OCI-LY1 (cell line): ENCODE measurements at regions not wholly inside any gene's neighbourhood (a gene's known extent, or its start where the extent isn't known, plus 50 kb on each side); places are given as distances from the start of the nearest gene placed in this dataset.

Experiments
- H2AFZ ChIP-seq: fragments of 200-600 bp; sonication (generic), shearing (Covaris generic); 2 replicates; pipeline ENCODE4 v1.6.0; 2014; ENCODE audit warnings: antibody characterized with exemption, mild to moderate bottlenecking, low read length
- H3F3A ChIP-seq: fragments of 200-600 bp; sonication (generic), shearing (Covaris generic); 2 replicates; pipeline ENCODE4 v1.6.0; 2014; ENCODE audit warnings: mild to moderate bottlenecking, antibody characterized with exemption, low read length, moderate library complexity; ENCODE audit not compliant: insufficient read depth
- H3K27ac ChIP-seq: fragments of 200-600 bp; sonication (generic); 2 replicates; pipeline ENCODE4 v1.5.1; 2014; ENCODE audit warnings: low read length, mixed run types, mild to moderate bottlenecking, low read depth; ENCODE audit not compliant: poor library complexity, severe bottlenecking
- H3K27me3 ChIP-seq: fragments of 200-600 bp; sonication (generic); 2 replicates; pipeline ENCODE4 v1.6.0; 2014; ENCODE audit warnings: antibody characterized with exemption, mild to moderate bottlenecking, low read length, moderate library complexity; ENCODE audit not compliant: insufficient read depth
- H3K36me3 ChIP-seq: fragments of 200-600 bp; sonication (generic); 2 replicates; pipeline ENCODE4 v1.6.1; 2014; ENCODE audit warnings: mild to moderate bottlenecking, antibody characterized with exemption, low read length, moderate library complexity, mixed read lengths; ENCODE audit not compliant: insufficient read depth
- H3K4me1 ChIP-seq: fragments of 200-600 bp; sonication (generic); 2 replicates; pipeline ENCODE4 v1.5.1; 2014; ENCODE audit warnings: mild to moderate bottlenecking, low read length, moderate library complexity; ENCODE audit not compliant: insufficient read depth, severe bottlenecking
- H3K4me2 ChIP-seq: fragments of 200-600 bp; sonication (generic), shearing (Covaris generic); 2 replicates; pipeline ENCODE4 v1.6.1; 2014; ENCODE audit warnings: low read length
- H3K4me3 ChIP-seq: fragments of 200-600 bp; sonication (generic); 2 replicates; pipeline ENCODE4 v1.5.1; 2014; ENCODE audit warnings: low read length, low read depth, mild to moderate bottlenecking, mixed read lengths; ENCODE audit not compliant: poor library complexity, severe bottlenecking
- H3K79me2 ChIP-seq: fragments of 200-600 bp; shearing (Covaris generic); 2 replicates; pipeline ENCODE4 v1.6.1; 2016; ENCODE audit warnings: mixed run types, low read length, mixed read lengths; ENCODE audit not compliant: insufficient read depth
- H3K9ac ChIP-seq: fragments of 200-600 bp; sonication (generic), shearing (Covaris generic); 2 replicates; pipeline ENCODE4 v1.6.1; 2014; ENCODE audit warnings: mild to moderate bottlenecking, low read length, mixed read lengths
- H3K9me2 ChIP-seq: fragments of 200-600 bp; sonication (generic), shearing (Covaris generic); 2 replicates; pipeline ENCODE4 v1.6.1; 2014; ENCODE audit warnings: low read depth, mild to moderate bottlenecking, low read length, mixed read lengths
- H3K9me3 ChIP-seq: fragments of 200-600 bp; shearing (Covaris generic); 2 replicates; pipeline ENCODE4 v1.6.1; 2014; ENCODE audit warnings: low read length, mixed read lengths
- H4K20me1 ChIP-seq: fragments of 200-600 bp; sonication (generic), shearing (Covaris generic); 2 replicates; pipeline ENCODE4 v1.6.0; 2016; ENCODE audit warnings: mild to moderate bottlenecking, low read length; ENCODE audit not compliant: insufficient read depth
- EZH2 ChIP-seq: fragments of 200-600 bp; sonication (generic), shearing (Covaris generic); IDR thresholded peaks from 2 replicates; pipeline ENCODE4 v1.8.0; 2017; ENCODE audit warnings: borderline replicate concordance, mixed run types, mild to moderate bottlenecking, antibody characterized with exemption, low read length, moderate library complexity, mixed read lengths
- TF ChIP-seq, protein P1 (sequence below): fragments of 200-600 bp; sonication (generic), shearing (Covaris generic); IDR thresholded peaks from 2 replicates; pipeline ENCODE4 v1.5.1; 2017; ENCODE audit warnings: mild to moderate bottlenecking, antibody characterized with exemption, low read length, moderate library complexity, mixed read lengths

DNA sequence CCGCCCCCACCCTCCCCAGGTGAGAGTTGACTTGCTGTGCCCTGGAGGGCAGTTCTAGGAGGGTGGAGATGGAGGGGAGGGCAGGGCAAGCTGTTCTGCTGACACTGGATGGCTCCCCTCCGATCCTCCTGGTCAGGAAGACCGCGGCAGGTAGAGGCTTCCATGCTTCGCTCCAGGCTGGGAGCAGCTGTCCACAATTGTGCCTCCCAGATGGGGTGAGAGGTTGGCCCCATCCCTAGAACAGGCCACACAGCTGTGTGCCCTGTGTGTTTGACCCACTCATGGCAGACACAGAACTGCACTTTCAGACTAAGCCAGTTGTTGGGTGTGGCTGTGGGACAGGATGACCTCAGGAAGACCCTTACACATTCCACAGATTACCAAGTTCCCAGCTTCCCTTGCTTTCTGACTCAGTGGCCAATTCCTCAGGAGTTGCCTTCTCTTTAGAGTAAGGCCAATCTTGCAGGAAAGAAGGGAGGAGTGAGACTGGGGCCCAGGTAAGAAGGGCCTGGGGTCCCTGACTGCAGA is 72.1 kb upstream of the HSPA9 start:
- no peaks in the 10 kb centered on the region for H4K20me1 ChIP-seq
- H3K4me1 ChIP-seq, result no peaks in the 10 kb centered on the region
- no peaks in the 10 kb centered on the region for H3K9me2 ChIP-seq
- no peak overlapping the region for H3K27ac ChIP-seq
- no peaks in the 10 kb centered on the region for H3K36me3 ChIP-seq
- no peak for TF ChIP-seq EZH2
- no peaks in the 10 kb centered on the region for H3F3A ChIP-seq
- H3K9me3 ChIP-seq, result no peaks in the 10 kb centered on the region
- H3K27me3 ChIP-seq, result no peaks in the 10 kb centered on the region; the same call in 1 of the 2 replicates
- H3K79me2 ChIP-seq, result no peaks in the 10 kb centered on the region
- H3K4me3 ChIP-seq, result no peak overlapping the region
- H3K9ac ChIP-seq, result no peak overlapping the region
- no peak overlapping the region for H2AFZ ChIP-seq
- no peak overlapping the region for H3K4me2 ChIP-seq

DNA sequence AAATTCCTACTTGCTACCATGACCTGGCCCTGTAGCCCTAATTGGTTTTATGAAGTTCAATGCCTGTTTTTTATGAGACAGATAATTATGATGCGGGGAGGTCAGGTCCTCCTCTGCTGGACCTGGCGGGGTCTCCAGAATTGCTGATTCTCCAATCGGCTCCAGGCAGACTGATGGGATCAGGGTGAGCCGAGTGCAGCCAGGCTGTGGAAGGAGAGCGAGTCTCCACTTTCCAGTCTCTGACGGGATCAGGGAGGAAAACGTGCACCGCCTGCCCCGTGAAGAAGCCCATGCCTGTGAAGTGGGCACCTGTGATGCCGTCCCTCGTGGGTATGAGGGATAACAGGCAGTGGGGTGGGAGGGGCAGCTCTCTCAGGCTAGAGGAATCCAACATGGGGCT is 71.5 kb upstream of the HSPA9 start:
- H3K9ac ChIP-seq, result no peak overlapping the region
- no peaks in the 10 kb centered on the region for H3F3A ChIP-seq
- H4K20me1 ChIP-seq, result no peaks in the 10 kb centered on the region
- H3K4me2 ChIP-seq, result no peak overlapping the region
- no peaks in the 10 kb centered on the region for H3K79me2 ChIP-seq
- no peaks in the 10 kb centered on the region for H3K9me2 ChIP-seq
- no peaks in the 10 kb centered on the region for H3K36me3 ChIP-seq
- H3K4me1 ChIP-seq, result no peaks in the 10 kb centered on the region
- TF ChIP-seq, protein P1, sequence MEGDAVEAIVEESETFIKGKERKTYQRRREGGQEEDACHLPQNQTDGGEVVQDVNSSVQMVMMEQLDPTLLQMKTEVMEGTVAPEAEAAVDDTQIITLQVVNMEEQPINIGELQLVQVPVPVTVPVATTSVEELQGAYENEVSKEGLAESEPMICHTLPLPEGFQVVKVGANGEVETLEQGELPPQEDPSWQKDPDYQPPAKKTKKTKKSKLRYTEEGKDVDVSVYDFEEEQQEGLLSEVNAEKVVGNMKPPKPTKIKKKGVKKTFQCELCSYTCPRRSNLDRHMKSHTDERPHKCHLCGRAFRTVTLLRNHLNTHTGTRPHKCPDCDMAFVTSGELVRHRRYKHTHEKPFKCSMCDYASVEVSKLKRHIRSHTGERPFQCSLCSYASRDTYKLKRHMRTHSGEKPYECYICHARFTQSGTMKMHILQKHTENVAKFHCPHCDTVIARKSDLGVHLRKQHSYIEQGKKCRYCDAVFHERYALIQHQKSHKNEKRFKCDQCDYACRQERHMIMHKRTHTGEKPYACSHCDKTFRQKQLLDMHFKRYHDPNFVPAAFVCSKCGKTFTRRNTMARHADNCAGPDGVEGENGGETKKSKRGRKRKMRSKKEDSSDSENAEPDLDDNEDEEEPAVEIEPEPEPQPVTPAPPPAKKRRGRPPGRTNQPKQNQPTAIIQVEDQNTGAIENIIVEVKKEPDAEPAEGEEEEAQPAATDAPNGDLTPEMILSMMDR, result no peak
- no peak for TF ChIP-seq EZH2
- H2AFZ ChIP-seq, result no peak overlapping the region
- no peaks in the 10 kb centered on the region; the same call in 1 of the 2 replicates for H3K27me3 ChIP-seq
- H3K9me3 ChIP-seq, result no peaks in the 10 kb centered on the region
- H3K27ac ChIP-seq, result no peak overlapping the region
- H3K4me3 ChIP-seq, result no peak overlapping the region

DNA sequence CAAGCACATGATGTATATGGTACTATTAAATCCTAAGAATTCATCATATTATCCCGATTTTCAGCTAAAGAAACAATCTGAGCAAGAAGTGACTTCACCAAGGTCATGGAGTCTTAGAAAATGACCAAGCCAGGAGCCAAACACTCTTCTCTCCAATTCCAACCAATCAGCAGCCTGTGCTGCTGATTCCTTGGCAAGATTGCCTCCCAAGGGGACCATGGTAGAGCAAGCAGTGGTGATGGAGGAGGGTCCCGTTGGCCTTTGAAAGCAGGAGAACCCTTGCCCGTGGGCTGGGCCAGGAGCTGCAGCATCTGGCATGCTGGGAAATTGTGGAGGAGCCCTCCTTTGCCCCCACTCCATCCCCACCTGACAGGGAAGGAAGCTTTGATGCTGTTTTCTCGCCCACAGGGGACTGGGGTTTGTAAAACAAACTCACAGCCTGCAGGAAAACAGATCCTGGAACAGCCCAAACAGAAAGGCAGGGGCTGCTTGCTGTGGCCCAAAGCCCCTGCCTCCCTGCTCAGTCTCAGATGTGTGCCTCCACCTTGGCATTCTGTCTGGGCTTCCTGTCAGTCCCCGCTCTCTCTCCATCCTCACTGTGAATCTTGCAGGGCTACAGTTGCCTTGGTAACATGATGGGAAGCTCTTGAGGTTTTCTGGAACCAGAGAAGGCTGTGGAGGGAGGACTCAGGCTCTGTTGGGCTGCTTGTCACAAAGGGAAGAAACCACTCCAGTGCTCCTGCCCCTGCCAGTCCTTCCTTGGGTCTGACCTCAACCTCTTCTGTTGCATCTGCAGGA is 70.8 kb upstream of the HSPA9 start:
- Histone ChIP-seq H3K27ac (no peak overlapping the region), H2AFZ (no peak overlapping the region), H3K4me1 (no peaks in the 10 kb centered on the region)

More for the DNA sequence above, 70.8 kb upstream of the HSPA9 start:
- Histone ChIP-seq H3F3A (no peaks in the 10 kb centered on the region), H3K79me2 (no peaks in the 10 kb centered on the region), H3K9me3 (no peaks in the 10 kb centered on the region), H3K4me2 (no peak overlapping the region), H3K9me2 (no peaks in the 10 kb centered on the region), H3K4me3 (no peak overlapping the region), H3K36me3 (no peaks in the 10 kb centered on the region), H3K27me3 (no peaks in the 10 kb centered on the region; the same call in 1 of the 2 replicates), H4K20me1 (no peaks in the 10 kb centered on the region), H3K9ac (no peak overlapping the region)
- TF ChIP-seq, protein P1, result no peak
- no peak for TF ChIP-seq EZH2
